Ammon's horn (tissue), 1 donor: ENCODE measurements at regions not wholly inside any gene's neighbourhood (a gene's known extent, or its start where the extent isn't known, plus 50 kb on each side); places are given as distances from the start of the nearest gene placed in this dataset.
"Not testable (repeated sequence)": the region's sequence is repeated elsewhere in the genome, so short reads cannot be mapped to it uniquely, and the experiment has no call there.

Experiments
- DNase-seq: peaks from one replicate; pipeline ENCODE4 v3.0.0-alpha.2; 2016; ENCODE audit warnings: low spot score

- no peak for DNase-seq
Observed at GRCh38 chrX:40245488-40246071, 147.8 kb upstream of the BCOR start.

GRCh38 chrX:40244980-40245379 is 147.2 kb upstream of the BCOR start:
- no peak for DNase-seq

- no peak for DNase-seq
Observed at GRCh38 chrX:40243755-40244515, 146.2 kb upstream of the BCOR start.

GRCh38 chrX:40240844-40241243 is 143.1 kb upstream of the BCOR start:
- no peak for DNase-seq

GRCh38 chrX:40237731-40238178 is 140.0 kb upstream of the BCOR start:
- no peak for DNase-seq

- no peak for DNase-seq
Observed at GRCh38 chrX:40230646-40231045, 132.9 kb upstream of the BCOR start.

- DNase-seq = no peak
Observed at GRCh38 chrX:40227125-40227524, 129.4 kb upstream of the BCOR start.

- no peak for DNase-seq
Observed at GRCh38 chrX:40224658-40225057, 126.9 kb upstream of the BCOR start.

- DNase-seq = not testable (repeated sequence)
Observed at GRCh38 chrX:40222612-40223011, 124.9 kb upstream of the BCOR start.

GRCh38 chrX:40213092-40213491 is 115.3 kb upstream of the BCOR start:
- no peak for DNase-seq

GRCh38 chrX:40209951-40210617 is 112.3 kb upstream of the BCOR start:
- DNase-seq = no peak

- no peak for DNase-seq
Observed at GRCh38 chrX:40207626-40208025, 109.9 kb upstream of the BCOR start.

- no peak for DNase-seq
Observed at GRCh38 chrX:40205471-40205870, 107.7 kb upstream of the BCOR start.

- no peak for DNase-seq
Observed at GRCh38 chrX:40202456-40202855, 104.7 kb upstream of the BCOR start.

- DNase-seq = no peak
Observed at GRCh38 chrX:40201329-40201885, 103.6 kb upstream of the BCOR start.

- DNase-seq = no peak
Observed at GRCh38 chrX:40199704-40200103, 101.9 kb upstream of the BCOR start.

GRCh38 chrX:40197071-40197470 is 99.3 kb upstream of the BCOR start:
- no peak for DNase-seq

- no peak for DNase-seq
Observed at GRCh38 chrX:40195368-40195767, 97.6 kb upstream of the BCOR start.

- no peak for DNase-seq
Observed at GRCh38 chrX:40192196-40192595, 94.4 kb upstream of the BCOR start.

GRCh38 chrX:40189637-40190036 is 91.9 kb upstream of the BCOR start:
- DNase-seq = no peak

GRCh38 chrX:40188573-40189417 is 91.0 kb upstream of the BCOR start:
- no peak for DNase-seq

- no peak for DNase-seq
Observed at GRCh38 chrX:40184968-40185367, 87.2 kb upstream of the BCOR start.
